Right cardiac atrium (tissue), 5 donors: ENCODE measurements at regions not wholly inside any gene's neighbourhood (a gene's known extent, or its start where the extent isn't known, plus 50 kb on each side); places are given as distances from the start of the nearest gene placed in this dataset.
"Not testable (repeated sequence)": the region's sequence is repeated elsewhere in the genome, so short reads cannot be mapped to it uniquely, and the experiment has no call there.

ENCODE experiments used
- ATAC-seq, 2 donors: fragments of 200-7000 bp; cut with Tn5 transposase; one replicate each; pipeline versions ENCODE4 v1.8.0 to v1.9.1; 2020; ENCODE audit warnings: moderate library complexity in 2 of 2, mild to moderate bottlenecking in 1 of 2
- DNase-seq, 3 donors: peaks; one replicate each; pipeline ENCODE4 v3.0.0-alpha.2; 2020
- H3K27ac ChIP-seq: one replicate; pipeline ENCODE4 v1.5.1; 2013; ENCODE audit warnings: mild to moderate bottlenecking, low read length, control low read depth, moderate library complexity
- H3K27me3 ChIP-seq: one replicate; pipeline ENCODE4 v1.6.1; 2013; ENCODE audit not compliant: control insufficient read depth, insufficient read depth
- H3K4me1 ChIP-seq: one replicate; pipeline ENCODE4 v1.6.1; 2013; ENCODE audit warnings: low read length; ENCODE audit not compliant: control insufficient read depth, insufficient read depth
- H3K4me3 ChIP-seq: one replicate; pipeline ENCODE4 v1.5.1; 2013; ENCODE audit warnings: low read length, control low read depth
- H3K9me3 ChIP-seq: one replicate; pipeline ENCODE4 v1.6.1; 2013; ENCODE audit warnings: low read length; ENCODE audit not compliant: control insufficient read depth
- WGBS: extraction: QIAGEN DNeasy Blood & Tissue Kit; methylation state at CpG from one replicate; pipeline ENCODE4 v1.1.7; 2013; 5-methylcytosine and 5-hydroxymethylcytosine counted together
- intact Hi-C, 4 donors: fragments of 100-400 bp; cut with DNase I; formaldehyde crosslinking; loops; one replicate each; pipeline versions ENCODE4 v1.11.0 to v1.14.0; 2022 to 2023
- donor health status: healthy with polysubstance abuse.
- donor health status: DM: no; HTN: yes; CAD: no.
- donor health status: DM: no; HTN: no; CAD: no.
- donor health status: DM: no; HTN: yes; CAD: no; lungs with severe emphysema.
- donor health status: DM: yes; HTN: yes; CAD: no.

DNA sequence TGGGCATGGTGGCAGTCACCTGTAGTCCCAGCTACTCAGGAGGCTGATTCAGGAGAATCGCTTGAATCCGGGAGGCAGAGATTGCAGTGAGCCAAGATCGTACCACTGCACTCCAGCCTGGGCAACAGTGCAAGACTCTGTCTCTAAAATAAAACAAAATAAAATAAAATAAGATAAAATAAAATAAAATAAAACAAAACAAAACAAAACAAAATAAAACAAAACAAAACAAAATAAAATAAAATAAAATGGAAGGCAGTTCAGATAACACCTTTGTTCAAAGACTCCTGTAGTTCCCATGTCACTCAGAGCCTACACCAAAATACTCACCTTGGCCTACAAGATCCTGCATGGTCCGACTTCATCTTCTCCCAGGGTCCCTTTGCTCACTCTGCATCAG, 61.3 kb downstream of the SYF2 start:
- ATAC-seq, H3K4me1 ChIP-seq, H3K9me3 ChIP-seq, H3K27me3 ChIP-seq, intact Hi-C loops, DNase-seq, H3K4me3 ChIP-seq, H3K27ac ChIP-seq: not testable (repeated sequence)
- WGBS = 92% methylated on average over 4 of the region's 4 CpGs

DNA sequence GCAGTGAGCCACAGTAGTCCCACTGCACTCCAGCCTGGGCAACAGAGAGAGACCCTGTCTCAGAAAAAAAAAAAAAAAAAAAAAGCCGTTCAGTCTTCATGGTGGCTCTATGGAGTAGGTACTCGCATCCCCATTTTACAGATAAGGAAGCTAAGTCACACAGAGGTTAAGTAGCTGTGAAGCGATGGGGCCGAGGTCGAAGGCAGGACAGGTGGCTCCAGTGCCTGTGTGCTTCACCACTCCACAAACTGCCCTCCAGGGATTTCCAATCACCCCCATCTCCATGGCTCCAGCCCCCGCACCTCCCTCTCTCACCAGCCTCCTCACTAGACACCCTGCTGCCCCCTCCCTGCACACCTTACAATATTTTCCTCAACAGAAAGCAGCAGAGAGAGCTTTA, 61.9 kb downstream of the SYF2 start:
- peak in 1 of 3 donors; percentile 18 for DNase-seq
- ATAC-seq = no peak
- Histone ChIP-seq H3K9me3 (no peaks in the 10 kb centered on the region), H3K27me3 (no peaks in the 10 kb centered on the region), H3K4me1 (no peaks in the 10 kb centered on the region), H3K4me3 (no peak overlapping the region), H3K27ac (no peak overlapping the region)
- intact Hi-C loops = no loop called here
- 84% methylated on average over 6 of the region's 6 CpGs for WGBS

DNA sequence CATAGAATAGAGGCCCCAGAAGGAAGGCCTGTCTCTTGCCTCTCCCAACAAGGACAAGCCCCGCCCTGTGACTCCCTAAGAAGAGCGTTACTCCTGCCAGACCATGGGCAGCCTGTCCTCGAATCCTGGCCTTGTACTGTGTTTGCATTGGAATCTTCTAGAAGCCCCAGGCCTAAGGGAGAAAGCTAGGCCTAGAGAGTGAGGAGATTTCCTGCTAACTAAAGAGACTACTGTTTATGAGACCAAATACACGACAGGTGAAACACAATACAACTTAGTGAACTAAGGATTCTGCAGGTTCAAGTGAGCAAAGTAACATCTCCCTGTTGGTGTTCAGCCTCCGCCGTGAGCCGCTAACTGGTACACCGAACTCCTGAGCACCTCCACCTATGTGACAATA, 62.7 kb downstream of the SYF2 start:
- Histone ChIP-seq H3K27me3 (no peaks in the 10 kb centered on the region), H3K9me3 (no peaks in the 10 kb centered on the region), H3K4me1 (no peaks in the 10 kb centered on the region), H3K27ac (no peak overlapping the region), H3K4me3 (no peak overlapping the region)
- DNase-seq (no peak), ATAC-seq (no peak)
- intact Hi-C loops = no loop called here
- WGBS = 90% methylated on average over 8 of the region's 8 CpGs

DNA sequence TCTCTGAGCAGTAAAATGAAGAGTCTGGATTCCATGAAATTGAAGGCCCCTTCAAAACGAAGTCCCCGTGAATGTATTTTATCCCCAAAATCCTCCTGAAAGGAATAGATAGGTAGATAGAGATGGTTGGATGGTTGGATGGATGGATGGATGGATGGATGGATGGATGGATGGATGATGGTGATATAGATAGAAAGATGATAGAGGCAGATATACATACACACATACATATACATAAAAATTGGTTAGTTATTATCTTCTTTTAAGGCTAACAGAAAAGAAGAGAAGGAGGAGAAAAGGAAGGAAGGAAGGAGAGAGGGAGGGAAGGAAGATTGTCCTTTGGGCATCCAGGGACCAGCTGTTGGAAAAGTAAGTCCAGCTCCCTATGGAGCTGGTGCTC, 63.1 kb downstream of the SYF2 start:
- Histone ChIP-seq H3K4me1 (no peaks in the 10 kb centered on the region), H3K27me3 (no peaks in the 10 kb centered on the region), H3K27ac (no peak overlapping the region), H3K9me3 (no peaks in the 10 kb centered on the region), H3K4me3 (no peak overlapping the region)
- no peak for ATAC-seq
- 93% methylated on average over 2 of the region's 2 CpGs for WGBS
- no peak for DNase-seq
- intact Hi-C loops = no loop called here

DNA sequence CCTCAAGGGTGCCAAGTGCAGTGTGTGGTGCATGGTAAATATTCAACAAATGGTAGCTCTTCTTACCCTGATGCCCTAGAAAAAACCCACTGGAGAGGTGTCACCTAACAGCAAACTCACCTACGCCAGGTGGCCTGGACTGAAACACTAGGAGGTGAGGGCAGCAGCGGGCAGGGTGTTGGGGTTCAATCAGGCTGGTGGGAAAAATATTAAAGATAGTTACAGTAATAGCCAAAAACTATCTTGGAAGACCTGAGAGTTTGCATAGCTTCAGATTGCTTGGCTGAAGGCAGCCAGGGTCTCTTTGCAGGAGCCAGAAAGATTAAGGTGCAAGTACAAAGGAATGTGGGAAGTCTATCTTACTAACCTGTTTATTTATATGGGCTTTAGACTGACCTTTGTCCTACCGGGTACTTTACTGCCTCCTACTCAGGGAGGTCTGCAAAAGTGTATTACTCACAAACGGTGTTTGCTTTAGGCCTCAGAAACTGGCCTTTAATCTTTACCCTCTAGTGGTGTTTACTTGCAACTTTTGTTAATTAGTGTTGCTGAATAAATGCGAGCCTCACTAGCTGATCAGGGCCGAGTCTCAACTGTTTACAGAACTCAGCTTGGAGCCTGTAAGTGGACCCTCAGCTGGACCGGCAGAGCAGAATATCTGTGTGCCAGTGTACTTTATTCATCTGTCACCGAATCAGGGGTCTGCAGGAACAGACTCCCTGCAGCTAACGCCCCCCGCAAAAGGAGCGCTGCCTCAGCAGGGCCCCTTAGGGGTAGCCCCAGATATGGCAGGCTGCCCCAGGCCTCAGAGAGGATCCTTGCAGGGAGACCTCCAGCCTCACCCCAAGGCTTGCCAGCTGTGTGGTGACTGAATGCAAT, 63.9 kb downstream of the SYF2 start:
- no peaks in the 10 kb centered on the region for H3K27me3 ChIP-seq
- DNase-seq (no peak), ATAC-seq (no peak)
- H3K4me3 ChIP-seq = no peak overlapping the region
- no peaks in the 10 kb centered on the region for H3K9me3 ChIP-seq
- H3K27ac ChIP-seq = no peak overlapping the region
- WGBS = 57% methylated on average over 11 of the region's 11 CpGs
- intact Hi-C loops = no loop called here
- H3K4me1 ChIP-seq = no peaks in the 10 kb centered on the region

DNA sequence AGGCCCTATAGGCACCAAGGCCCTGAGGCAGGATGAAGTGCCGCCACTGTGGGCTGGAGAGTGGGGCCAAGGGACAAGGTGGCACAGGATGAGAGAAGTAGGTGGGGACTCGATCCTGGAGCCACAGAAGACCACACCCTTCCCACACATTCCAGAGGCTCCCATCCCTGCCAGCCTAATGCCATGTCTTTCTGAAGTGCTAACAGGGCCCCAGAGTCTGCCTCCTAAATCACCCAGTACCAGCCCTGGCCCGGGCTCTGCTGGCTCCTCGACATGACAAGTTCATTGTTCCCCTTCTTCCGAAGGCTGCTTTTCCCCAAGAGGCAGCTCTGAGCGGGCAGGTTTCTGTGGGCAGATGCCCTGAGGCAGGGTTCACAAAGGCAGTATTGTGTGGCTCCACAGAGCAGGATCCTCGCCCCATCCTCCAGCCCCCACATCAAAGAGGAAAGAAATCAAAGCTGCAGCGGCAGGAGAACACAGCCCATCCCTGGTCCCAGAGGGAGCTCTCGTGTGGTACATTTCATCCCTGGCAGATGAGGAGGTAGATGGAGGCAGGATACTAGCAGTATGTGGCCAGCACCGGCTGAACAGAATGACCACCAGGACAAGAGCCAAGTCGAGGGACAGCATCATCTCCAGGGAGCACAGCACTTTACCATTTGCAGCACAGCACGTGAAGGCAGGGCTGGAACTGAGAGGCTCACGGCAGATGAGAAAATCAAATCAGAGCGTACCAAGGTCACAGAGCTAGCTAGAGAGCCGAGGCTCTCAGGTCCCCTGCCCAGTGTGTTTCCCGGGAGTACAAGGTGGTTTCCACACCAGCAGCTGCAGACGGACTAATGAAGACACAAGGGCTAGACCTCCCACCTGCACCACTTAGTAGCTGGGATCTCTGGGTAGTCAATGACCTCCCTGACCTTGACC, 64.8 kb downstream of the SYF2 start:
- no peaks in the 10 kb centered on the region for H3K27me3 ChIP-seq
- H3K9me3 ChIP-seq = no peaks in the 10 kb centered on the region
- no peak for ATAC-seq
- intact Hi-C loops = no loop called here
- 58% methylated on average over 17 of the region's 17 CpGs for WGBS
- no peak overlapping the region for H3K4me3 ChIP-seq
- H3K4me1 ChIP-seq = no peaks in the 10 kb centered on the region
- no peak overlapping the region for H3K27ac ChIP-seq
- DNase-seq = no peak

DNA sequence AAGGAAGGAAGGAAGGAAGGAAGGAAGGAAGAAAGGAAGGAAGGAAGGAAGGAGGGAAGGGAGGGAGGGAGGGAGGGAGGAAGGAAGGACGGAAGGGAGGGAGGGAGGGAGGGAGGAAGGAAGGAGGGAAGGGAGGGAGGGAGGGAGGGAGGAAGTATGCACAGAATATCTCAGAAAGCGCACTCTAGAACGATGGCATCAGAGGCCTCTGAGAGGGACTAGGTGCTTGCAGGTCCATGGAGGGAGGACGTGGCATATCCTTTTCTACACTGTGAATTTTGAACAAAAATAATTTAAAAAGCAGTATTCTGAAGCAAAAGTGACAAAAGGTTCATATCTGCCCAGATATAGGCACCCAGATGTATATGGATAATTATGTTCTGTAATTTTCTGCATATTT, 65.5 kb downstream of the SYF2 start:
- WGBS = 81% methylated on average over 4 of the region's 4 CpGs
- no peak for ATAC-seq
- no peaks in the 10 kb centered on the region for H3K4me1 ChIP-seq
- H3K4me3 ChIP-seq = no peak overlapping the region
- no peak for DNase-seq
- no peak overlapping the region for H3K27ac ChIP-seq
- H3K27me3 ChIP-seq = no peaks in the 10 kb centered on the region
- H3K9me3 ChIP-seq = no peaks in the 10 kb centered on the region
- intact Hi-C loops = no loop called here

DNA sequence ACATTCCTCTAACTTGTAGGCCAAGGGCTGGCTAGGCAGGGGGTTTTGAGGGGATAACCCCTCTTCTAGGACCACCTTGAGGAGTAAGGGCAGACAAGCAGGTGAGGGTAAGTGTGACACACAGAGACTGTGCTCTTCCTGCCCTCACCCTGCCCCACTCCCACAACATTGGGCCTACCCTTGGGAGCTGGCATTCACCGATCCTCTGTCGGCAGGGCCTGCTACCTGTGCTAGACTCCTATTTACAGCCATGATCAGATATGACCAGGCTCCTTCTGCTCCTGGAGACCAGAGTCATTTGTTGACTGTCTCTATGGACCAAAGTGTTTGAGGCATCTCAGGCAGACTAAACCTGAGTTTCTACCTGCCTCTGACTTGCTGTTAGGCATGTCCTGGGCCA, 68.3 kb downstream of the SYF2 start:
- 92% methylated on average over 2 of the region's 2 CpGs for WGBS
- no peaks in the 10 kb centered on the region for H3K27me3 ChIP-seq
- no peak overlapping the region for H3K4me3 ChIP-seq
- H3K4me1 ChIP-seq = no peaks in the 10 kb centered on the region
- no peak overlapping the region for H3K27ac ChIP-seq
- DNase-seq (no peak), ATAC-seq (no peak)
- intact Hi-C loops = no loop called here
- no peaks in the 10 kb centered on the region for H3K9me3 ChIP-seq

DNA sequence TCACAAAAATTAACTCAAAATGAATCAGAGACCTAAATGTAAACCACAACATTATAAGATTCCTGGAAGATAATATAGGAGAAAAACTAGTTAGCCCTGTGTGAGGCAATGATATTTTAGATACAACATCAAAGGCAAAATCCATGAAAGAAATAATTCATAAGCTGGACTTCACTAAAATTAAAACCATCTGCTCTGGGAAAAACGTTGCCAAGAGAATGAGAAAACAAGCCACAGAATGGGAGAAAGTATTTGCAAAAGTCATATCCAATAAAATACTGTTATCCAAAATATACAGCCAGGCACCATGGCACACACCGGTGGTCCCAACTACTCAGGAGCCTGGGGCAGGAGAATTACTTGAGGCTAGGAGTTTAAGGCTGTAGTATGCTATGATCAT, 70.3 kb downstream of the SYF2 start:
- intact Hi-C loops = no loop called here
- H3K4me3 ChIP-seq = no peak overlapping the region
- no peak for DNase-seq
- 14% methylated on average over 2 of the region's 2 CpGs for WGBS
- H3K9me3 ChIP-seq = no peaks in the 10 kb centered on the region
- ATAC-seq = no peak
- no peak overlapping the region for H3K27ac ChIP-seq
- H3K4me1 ChIP-seq = no peaks in the 10 kb centered on the region
- no peaks in the 10 kb centered on the region for H3K27me3 ChIP-seq

DNA sequence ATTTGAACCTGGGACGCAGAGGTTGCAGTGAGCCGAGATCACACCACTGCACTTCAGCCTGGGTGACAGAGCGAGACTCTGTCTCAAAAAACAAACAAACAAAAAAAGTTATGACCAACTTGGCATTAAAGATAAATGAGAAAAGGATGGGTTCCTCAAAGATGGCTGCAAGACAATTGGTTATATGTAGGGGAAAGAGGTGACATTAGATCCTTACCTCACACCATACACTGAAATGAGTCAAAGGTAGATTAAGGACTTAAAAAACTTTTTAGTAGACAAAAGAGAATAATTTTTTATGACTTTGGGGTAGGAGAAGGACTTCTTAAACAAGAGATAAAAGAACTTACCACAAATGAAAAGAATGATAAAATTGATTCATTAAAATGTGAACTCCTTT, 74.5 kb downstream of the SYF2 start:
- Histone ChIP-seq H3K4me3 (no peak overlapping the region), H3K27ac (no peak overlapping the region), H3K27me3 (no peaks in the 10 kb centered on the region), H3K9me3 (peaks cover 1% of the 10 kb centered on the region), H3K4me1 (no peaks in the 10 kb centered on the region)
- ATAC-seq (no peak), DNase-seq (no peak)
- intact Hi-C loops = no loop called here
- 93% methylated on average over 3 of the region's 3 CpGs for WGBS

DNA sequence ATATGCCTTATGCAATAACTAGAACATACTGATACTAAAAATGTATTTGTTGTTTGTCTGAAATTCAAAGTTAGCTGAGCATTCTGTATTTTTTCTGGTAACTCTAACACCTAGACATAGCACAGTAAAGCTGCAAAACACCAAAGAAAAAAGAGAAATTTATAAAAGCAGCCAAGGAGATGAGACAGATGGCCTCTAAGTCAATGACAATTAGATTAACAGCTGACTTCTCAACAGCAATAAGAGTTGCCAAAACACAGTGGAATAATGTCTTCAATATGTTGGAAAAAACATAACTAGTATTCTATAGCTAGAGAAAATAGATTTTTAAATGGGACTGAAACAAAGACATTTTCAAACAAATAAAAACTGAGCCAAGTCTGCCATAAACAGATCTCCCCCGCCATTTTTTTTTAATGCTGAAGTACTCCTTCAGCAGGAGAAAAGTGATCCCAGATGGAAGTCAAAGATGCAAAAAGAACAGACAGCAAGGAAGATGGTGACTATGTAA, 81.3 kb downstream of the SYF2 start:
- H3K4me1 ChIP-seq = no peaks in the 10 kb centered on the region
- ATAC-seq = no peak
- no peak for DNase-seq
- intact Hi-C loops = no loop called here
- 97% methylated on average over 1 of the region's 1 CpG for WGBS
- no peak overlapping the region for H3K4me3 ChIP-seq
- peaks cover 1% of the 10 kb centered on the region for H3K9me3 ChIP-seq
- H3K27ac ChIP-seq = no peak overlapping the region
- H3K27me3 ChIP-seq = no peaks in the 10 kb centered on the region
